GM23338 (cell line): ENCODE measurements at regions not wholly inside any gene's neighbourhood (a gene's known extent, or its start where the extent isn't known, plus 50 kb on each side); places are given as distances from the start of the nearest gene placed in this dataset.

Experiments
- ATAC-seq: fragments of 200-7000 bp; cut with Tn5 transposase; 3 replicates; pipeline ENCODE4 v1.9.1; 2020
- DNase-seq: peaks from one replicate; pipeline ENCODE4 v3.0.0-alpha.2; 2015; ENCODE audit warnings: low spot score
- H2AFZ ChIP-seq: fragments of 200-600 bp; sonication (generic); 2 replicates; pipeline ENCODE4 v1.8.0; 2016; ENCODE audit warnings: antibody characterized with exemption, mild to moderate bottlenecking, moderate library complexity
- H3F3A ChIP-seq: fragments of 200-600 bp; sonication (generic); replicated peaks from 2 replicates; pipeline ENCODE4 v1.8.0; 2017; ENCODE audit warnings: antibody characterized with exemption, mixed run types, low read depth
- H3K27ac ChIP-seq: fragments of 200-600 bp; sonication (generic); 2 replicates; pipeline ENCODE4 v1.6.1; 2016; ENCODE audit warnings: low read depth
- H3K27me3 ChIP-seq: fragments of 200-600 bp; sonication (generic); 2 replicates; pipeline ENCODE4 v1.8.0; 2016; ENCODE audit warnings: mild to moderate bottlenecking, mixed run types, moderate library complexity; ENCODE audit not compliant: insufficient read depth
- H3K36me3 ChIP-seq: fragments of 200-600 bp; sonication (generic); 2 replicates; pipeline ENCODE4 v1.8.0; 2016; ENCODE audit warnings: mild to moderate bottlenecking; ENCODE audit not compliant: insufficient read depth
- H3K4me1 ChIP-seq: fragments of 200-600 bp; sonication (generic); 2 replicates; pipeline ENCODE4 v1.8.0; 2016; ENCODE audit warnings: mild to moderate bottlenecking, moderate library complexity; ENCODE audit not compliant: insufficient read depth
- H3K4me2 ChIP-seq: fragments of 200-600 bp; sonication (generic); 2 replicates; pipeline ENCODE4 v1.7.1; 2017; ENCODE audit warnings: mixed run types
- H3K4me3 ChIP-seq: fragments of 200-600 bp; sonication (generic); 2 replicates; pipeline ENCODE4 v1.6.1; 2016; ENCODE audit warnings: mixed run types
- H3K79me2 ChIP-seq: fragments of 200-600 bp; sonication (generic); replicated peaks from 2 replicates; pipeline ENCODE4 v1.8.0; 2017; ENCODE audit warnings: mild to moderate bottlenecking; ENCODE audit not compliant: insufficient read depth
- H3K9me2 ChIP-seq: fragments of 200-600 bp; sonication (generic); 2 replicates; pipeline ENCODE4 v1.8.0; 2017; ENCODE audit not compliant: insufficient read depth
- H4K20me1 ChIP-seq: fragments of 200-600 bp; sonication (generic); replicated peaks from 2 replicates; pipeline ENCODE4 v1.8.0; 2017; ENCODE audit warnings: mild to moderate bottlenecking; ENCODE audit not compliant: insufficient read depth
- H3K27ac Mint-ChIP-seq: 2 replicates; pipeline ENCODE4 v1.8.0; 2020; ENCODE audit warnings: inconsistent platforms, mild to moderate bottlenecking, moderate library complexity, mixed read lengths
- H3K27me3 Mint-ChIP-seq: 3 replicates; pipeline ENCODE4 v1.8.0; 2022; ENCODE audit warnings: low read depth, mild to moderate bottlenecking, moderate library complexity, mixed read lengths, inconsistent platforms; ENCODE audit not compliant: insufficient read depth, poor library complexity
- H3K36me3 Mint-ChIP-seq: 3 replicates; pipeline ENCODE4 v1.8.0; 2021; ENCODE audit warnings: low read depth, mild to moderate bottlenecking, inconsistent platforms, moderate library complexity, mixed read lengths
- H3K4me1 Mint-ChIP-seq: 3 replicates; pipeline ENCODE4 v1.8.0; 2020; ENCODE audit warnings: mild to moderate bottlenecking, inconsistent platforms, mixed read lengths
- H3K4me3 Mint-ChIP-seq: 3 replicates; pipeline ENCODE4 v1.8.0; 2021; ENCODE audit warnings: moderate library complexity, mild to moderate bottlenecking, inconsistent platforms, mixed read lengths
- H3K9me3 Mint-ChIP-seq: 3 replicates; pipeline ENCODE4 v1.8.0; 2020; ENCODE audit warnings: moderate library complexity, mild to moderate bottlenecking, inconsistent platforms, mixed read lengths
- CREB1 ChIP-seq: fragments of 250-450 bp; sonication (Bioruptor Pico); IDR thresholded peaks from 2 replicates; pipeline ENCODE4 v1.5.0; 2020; ENCODE audit warnings: low read depth, mild to moderate bottlenecking, moderate library complexity
- EZH2 ChIP-seq: fragments of 200-600 bp; sonication (generic); IDR thresholded peaks from one replicate; pipeline ENCODE4 v1.8.0; 2017; ENCODE audit warnings: antibody characterized with exemption, mild to moderate bottlenecking, low read depth; ENCODE audit not compliant: unreplicated experiment
- JUNB ChIP-seq: IDR thresholded peaks from one replicate; pipeline ENCODE4 v1.6.1; 2016; ENCODE audit warnings: antibody characterized with exemption; ENCODE audit not compliant: unreplicated experiment
- NANOG ChIP-seq: IDR thresholded peaks from 2 replicates; pipeline ENCODE4 v1.6.1; 2016; ENCODE audit warnings: antibody characterized with exemption, borderline replicate concordance
- POLR2AphosphoS5 ChIP-seq: IDR thresholded peaks from 2 replicates; pipeline ENCODE4 v1.6.1; 2016; ENCODE audit warnings: antibody characterized with exemption, low read depth
- STAT1 ChIP-seq: IDR thresholded peaks from one replicate; pipeline ENCODE4 v1.6.1; 2016; ENCODE audit warnings: antibody characterized with exemption; ENCODE audit not compliant: unreplicated experiment
- ZNF114 ChIP-seq: fragments of 250-450 bp; sonication (Bioruptor Pico); IDR thresholded peaks from 2 replicates; pipeline ENCODE4 v1.5.0; 2020; ENCODE audit warnings: mild to moderate bottlenecking, moderate library complexity
- ZNF331 ChIP-seq: fragments of 250-450 bp; sonication (Bioruptor Pico); IDR thresholded peaks from 2 replicates; pipeline ENCODE4 v1.5.0; 2020; ENCODE audit warnings: low read depth, mild to moderate bottlenecking, moderate library complexity
- ZNF462 ChIP-seq: fragments of 250-450 bp; sonication (Bioruptor Pico); IDR thresholded peaks from 2 replicates; pipeline ENCODE4 v1.5.0; 2020; ENCODE audit warnings: mild to moderate bottlenecking, moderate library complexity
- TF ChIP-seq, protein P1 (sequence below), 2 experiments: fragments of 200-600 bp in 1 of 2; sonication (generic) in 1 of 2; conservative IDR thresholded peaks; 2 replicates each; pipeline versions ENCODE4 v1.5.1 to v1.6.1; 2016 to 2017; ENCODE audit warnings: antibody characterized with exemption in 2 of 2, low read depth in 2 of 2, mild to moderate bottlenecking in 2 of 2, moderate library complexity in 1 of 2

DNA sequence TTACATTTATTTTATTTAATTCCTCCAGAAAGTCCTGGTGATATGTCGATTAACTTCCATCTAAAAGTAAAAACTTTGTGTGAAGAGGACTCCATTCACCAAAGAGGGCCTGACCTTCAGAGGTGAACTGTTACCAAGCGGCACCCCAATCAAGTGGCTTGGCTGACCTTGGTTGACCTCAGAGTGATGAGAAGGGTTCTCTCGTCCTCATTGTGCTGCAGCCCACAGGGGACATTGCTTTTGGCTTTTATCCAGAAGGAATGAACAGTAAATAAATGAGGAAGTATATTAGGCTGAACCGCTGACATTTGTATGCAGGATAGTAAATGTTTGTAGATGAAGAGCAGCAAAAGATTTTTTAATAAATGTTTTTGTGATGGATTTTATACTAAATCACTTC, 172.4 kb upstream of the MKI67 start:
- H3K4me1 ChIP-seq: no peaks in the 10 kb centered on the region
- Mint-ChIP-seq H3K27me3 (peaks cover 2% of the 10 kb centered on the region), H3K4me3 (no peak overlapping the region), H3K27ac (no peak overlapping the region), H3K36me3 (peaks cover 17% of the 10 kb centered on the region), H3K4me1 (no peaks in the 10 kb centered on the region), H3K9me3 (peaks cover 31% of the 10 kb centered on the region)
- DNase-seq (no peak), ATAC-seq (no peak)
- H3K9me2 ChIP-seq: no peaks in the 10 kb centered on the region
- H2AFZ ChIP-seq: no peak overlapping the region
- no peaks in the 10 kb centered on the region for H3F3A ChIP-seq
- TF ChIP-seq POLR2AphosphoS5 (no peak), ZNF114 (CRISPR knock-in tag) (no peak), CREB1 (CRISPR knock-in tag) (no peak), EZH2 (no peak), NANOG (no peak)
- no peaks in the 10 kb centered on the region for H3K36me3 ChIP-seq
- H3K27ac ChIP-seq: no peak overlapping the region
- no peaks in the 10 kb centered on the region for H4K20me1 ChIP-seq
- H3K27me3 ChIP-seq: no peaks in the 10 kb centered on the region
- H3K79me2 ChIP-seq: no peaks in the 10 kb centered on the region
- H3K4me3 ChIP-seq: no peak overlapping the region
- no peak overlapping the region for H3K4me2 ChIP-seq

DNA sequence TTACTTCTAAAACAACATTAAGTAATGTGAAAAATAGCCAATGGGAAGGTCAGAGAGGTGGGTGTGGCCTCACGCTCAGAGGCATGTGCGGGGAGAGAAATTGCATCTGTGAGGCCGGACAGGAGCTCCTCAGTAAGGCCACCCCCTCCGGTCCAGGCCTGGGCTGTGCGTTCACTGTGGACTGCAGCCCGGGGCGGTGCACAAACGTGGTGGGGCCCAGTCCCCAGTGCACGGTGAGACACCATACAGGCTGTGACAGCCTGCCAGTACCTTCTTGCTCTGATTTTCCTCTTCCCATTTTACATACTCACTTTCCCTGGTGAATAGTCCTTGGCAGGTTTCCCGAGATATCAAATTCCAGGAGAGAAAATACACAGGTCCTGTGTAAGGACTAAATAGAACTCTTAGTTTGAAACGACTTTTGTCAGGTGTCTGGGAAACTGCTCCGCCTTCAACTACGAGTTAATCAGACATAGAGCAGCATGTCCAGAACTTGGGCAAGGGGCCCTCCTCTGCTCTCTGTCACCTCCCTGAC, 174.1 kb upstream of the MKI67 start:
- Mint-ChIP-seq H3K9me3 (peaks cover 37% of the 10 kb centered on the region), H3K4me1 (no peaks in the 10 kb centered on the region), H3K27me3 (peaks cover 2% of the 10 kb centered on the region), H3K4me3 (no peak overlapping the region), H3K36me3 (peaks cover 17% of the 10 kb centered on the region), H3K27ac (no peak overlapping the region)
- H3K4me1 ChIP-seq: no peaks in the 10 kb centered on the region
- no peaks in the 10 kb centered on the region for H4K20me1 ChIP-seq
- H3K27me3 ChIP-seq: no peaks in the 10 kb centered on the region
- H3K79me2 ChIP-seq: no peaks in the 10 kb centered on the region
- no peaks in the 10 kb centered on the region for H3K36me3 ChIP-seq
- ATAC-seq (no peak), DNase-seq (no peak)
- H2AFZ ChIP-seq: no peak overlapping the region
- no peak overlapping the region for H3K4me2 ChIP-seq
- H3K27ac ChIP-seq: no peak overlapping the region
- H3F3A ChIP-seq: no peaks in the 10 kb centered on the region
- H3K4me3 ChIP-seq: no peak overlapping the region
- no peaks in the 10 kb centered on the region for H3K9me2 ChIP-seq
- no peak for TF ChIP-seq STAT1
- TF ChIP-seq EZH2: no peak
- TF ChIP-seq ZNF331 (CRISPR knock-in tag): no peak
- no peak for TF ChIP-seq CREB1 (CRISPR knock-in tag)
- no peak for TF ChIP-seq JUNB
- TF ChIP-seq ZNF114 (CRISPR knock-in tag): no peak
- no peak for TF ChIP-seq ZNF462 (CRISPR knock-in tag)
- TF ChIP-seq, protein P1, sequence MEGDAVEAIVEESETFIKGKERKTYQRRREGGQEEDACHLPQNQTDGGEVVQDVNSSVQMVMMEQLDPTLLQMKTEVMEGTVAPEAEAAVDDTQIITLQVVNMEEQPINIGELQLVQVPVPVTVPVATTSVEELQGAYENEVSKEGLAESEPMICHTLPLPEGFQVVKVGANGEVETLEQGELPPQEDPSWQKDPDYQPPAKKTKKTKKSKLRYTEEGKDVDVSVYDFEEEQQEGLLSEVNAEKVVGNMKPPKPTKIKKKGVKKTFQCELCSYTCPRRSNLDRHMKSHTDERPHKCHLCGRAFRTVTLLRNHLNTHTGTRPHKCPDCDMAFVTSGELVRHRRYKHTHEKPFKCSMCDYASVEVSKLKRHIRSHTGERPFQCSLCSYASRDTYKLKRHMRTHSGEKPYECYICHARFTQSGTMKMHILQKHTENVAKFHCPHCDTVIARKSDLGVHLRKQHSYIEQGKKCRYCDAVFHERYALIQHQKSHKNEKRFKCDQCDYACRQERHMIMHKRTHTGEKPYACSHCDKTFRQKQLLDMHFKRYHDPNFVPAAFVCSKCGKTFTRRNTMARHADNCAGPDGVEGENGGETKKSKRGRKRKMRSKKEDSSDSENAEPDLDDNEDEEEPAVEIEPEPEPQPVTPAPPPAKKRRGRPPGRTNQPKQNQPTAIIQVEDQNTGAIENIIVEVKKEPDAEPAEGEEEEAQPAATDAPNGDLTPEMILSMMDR (conservative IDR thresholded peaks at IDR 0.05; ENCODE audit: low read depth in 2 of 2): no peak
- no peak for TF ChIP-seq POLR2AphosphoS5
